ENCODE measurements at regions not wholly inside any gene's neighbourhood (a gene's known extent, or its start where the extent isn't known, plus 50 kb on each side); places are given as distances from the start of the nearest gene placed in this dataset.

- peaks cover 0 to 5% (median 1%) of the 10 kb centered on the region in 4 donors for H3K9me3 ChIP-seq (ENCODE audit: control insufficient read depth in 4 of 4, insufficient read depth in 3 of 4, low read length in 3 of 4)
- ATAC-seq (ENCODE audit: insufficient read depth, low FRiP score) (no peak), DNase-seq (no peak)
- TF ChIP-seq CTCF (IDR thresholded peaks at IDR 0.05; ENCODE audit: control extremely low read depth, extremely low read depth): no peak
- no peak overlapping the region for H3K4me3 ChIP-seq
- no peak overlapping the region for H3K27ac ChIP-seq (ENCODE audit: low read depth in 1 of 2, low read length in 1 of 2)
- no peaks in the 10 kb centered on the region for H3K27me3 ChIP-seq (ENCODE audit: control insufficient read depth in 3 of 3, insufficient read depth in 3 of 3, low read length in 2 of 3)
- H3K4me1 ChIP-seq (ENCODE audit: control insufficient read depth in 5 of 5, insufficient read depth in 5 of 5, low read length in 5 of 5): no peaks in the 10 kb centered on the region
- no peaks in the 10 kb centered on the region for H3K36me3 ChIP-seq (ENCODE audit: control insufficient read depth in 4 of 4, insufficient read depth in 4 of 4, low read length in 4 of 4)
- 64 to 67% methylated on average over 12 of the region's 12 CpGs for WGBS, 2 donors
- H3K9ac ChIP-seq (ENCODE audit: insufficient read depth in 1 of 2, low read length in 2 of 2): no peak overlapping the region
Measured at GRCh38 chr5:106873568-106873967, 797.2 kb downstream of the EFNA5 start.

GRCh38 chr5:106865279-106865678 is 805.5 kb downstream of the EFNA5 start:
- H3K4me3 ChIP-seq: no peak overlapping the region
- WGBS, 2 donors: 84 to 88% methylated on average over 5 of the region's 5 CpGs
- no peak overlapping the region for H3K27ac ChIP-seq (ENCODE audit: low read depth in 1 of 2, low read length in 1 of 2)
- no peaks in the 10 kb centered on the region for H3K27me3 ChIP-seq (ENCODE audit: control insufficient read depth in 3 of 3, insufficient read depth in 3 of 3, low read length in 2 of 3)
- no peaks in the 10 kb centered on the region for H3K9me3 ChIP-seq (ENCODE audit: control insufficient read depth in 4 of 4, insufficient read depth in 3 of 4, low read length in 3 of 4)
- no peaks in the 10 kb centered on the region for H3K4me1 ChIP-seq (ENCODE audit: control insufficient read depth in 5 of 5, insufficient read depth in 5 of 5, low read length in 5 of 5)
- DNase-seq (no peak), ATAC-seq (ENCODE audit: insufficient read depth, low FRiP score) (no peak)
- TF ChIP-seq CTCF (IDR thresholded peaks at IDR 0.05; ENCODE audit: control extremely low read depth, extremely low read depth): no peak
- no peak overlapping the region for H3K9ac ChIP-seq (ENCODE audit: insufficient read depth in 1 of 2, low read length in 2 of 2)
- H3K36me3 ChIP-seq (ENCODE audit: control insufficient read depth in 4 of 4, insufficient read depth in 4 of 4, low read length in 4 of 4): no peaks in the 10 kb centered on the region

GRCh38 chr5:106862450-106863193 is 808.1 kb downstream of the EFNA5 start:
- WGBS, 2 donors: 36 to 37% methylated on average over 3 of the region's 3 CpGs
- TF ChIP-seq CTCF (IDR thresholded peaks at IDR 0.05; ENCODE audit: control extremely low read depth, extremely low read depth): no peak
- ATAC-seq (ENCODE audit: insufficient read depth, low FRiP score): no peak

More at GRCh38 chr5:106862450-106863193, 808.1 kb downstream of the EFNA5 start:
- Histone ChIP-seq H3K4me3 (no peak overlapping the region), H3K4me1 (ENCODE audit: control insufficient read depth in 5 of 5, insufficient read depth in 5 of 5, low read length in 5 of 5) (no peaks in the 10 kb centered on the region), H3K9me3 (ENCODE audit: control insufficient read depth in 4 of 4, insufficient read depth in 3 of 4, low read length in 3 of 4) (no peaks in the 10 kb centered on the region), H3K36me3 (ENCODE audit: control insufficient read depth in 4 of 4, insufficient read depth in 4 of 4, low read length in 4 of 4) (no peaks in the 10 kb centered on the region), H3K9ac (ENCODE audit: insufficient read depth in 1 of 2, low read length in 2 of 2) (no peak overlapping the region), H3K27me3 (ENCODE audit: control insufficient read depth in 3 of 3, insufficient read depth in 3 of 3, low read length in 2 of 3) (no peaks in the 10 kb centered on the region), H3K27ac (ENCODE audit: low read depth in 1 of 2, low read length in 1 of 2) (no peak overlapping the region)
- DNase-seq: no peak
